ENCODE measurements at regions not wholly inside any gene's neighbourhood (a gene's known extent, or its start where the extent isn't known, plus 50 kb on each side); places are given as distances from the start of the nearest gene placed in this dataset.
"Not testable (repeated sequence)": the region's sequence is repeated elsewhere in the genome, so short reads cannot be mapped to it uniquely, and the experiment has no call there.

DNA sequence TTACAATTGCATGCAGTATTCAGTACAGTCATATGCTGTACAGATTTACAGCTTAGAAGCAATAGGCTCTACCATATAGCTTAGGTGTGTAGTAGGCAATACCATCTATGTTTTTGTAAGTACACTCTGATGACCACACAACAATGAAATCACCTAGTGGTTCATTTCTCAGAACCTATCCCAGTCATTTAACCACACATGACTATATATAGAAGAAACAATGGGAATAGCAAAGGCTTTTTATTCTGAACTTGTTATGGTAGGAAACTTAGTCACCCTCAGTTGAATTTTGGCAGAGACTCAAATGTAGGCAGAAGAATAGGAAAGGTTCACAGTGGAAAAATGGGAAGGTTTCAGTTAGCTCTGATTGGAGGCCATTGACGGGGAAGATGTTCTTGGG lies 1075.1 kb upstream of the MIR17HG start:
- no peak overlapping the region for H3K4ac ChIP-seq (ENCODE audit: low read depth, low read length)
- H4K12ac ChIP-seq (ENCODE audit: low read depth, low read length), result no peak overlapping the region
- no peak overlapping the region for H3K4me2 ChIP-seq (ENCODE audit: low read length)
- no peak overlapping the region for H3K27ac ChIP-seq (ENCODE audit: low read depth, low read length)
- no peaks in the 10 kb centered on the region for H3K27me3 ChIP-seq (ENCODE audit: insufficient read depth, low read length)
- no peak overlapping the region for H3K18ac ChIP-seq (ENCODE audit: low read length)
- H3K14ac ChIP-seq (ENCODE audit: low read length), result no peak overlapping the region
- no peaks in the 10 kb centered on the region for H3K9me3 ChIP-seq (ENCODE audit: insufficient read depth, low read depth, low read length)
- no peak overlapping the region for H4K91ac ChIP-seq (ENCODE audit: low read depth, low read length)
- H3K9ac ChIP-seq (ENCODE audit: low read length), result no peak overlapping the region
- H3K36me3 ChIP-seq (ENCODE audit: control insufficient read depth in 1 of 2, insufficient read depth in 2 of 2, low read length in 2 of 2), result no peaks in the 10 kb centered on the region
- H2BK120ac ChIP-seq (ENCODE audit: insufficient read depth, low read length, poor library complexity), result no peak overlapping the region
- H3K4me3 ChIP-seq (ENCODE audit: low read depth, low read length), result no peak overlapping the region
- no peak overlapping the region for H2AFZ ChIP-seq (ENCODE audit: insufficient read depth, low read length, poor library complexity)
- no peak overlapping the region for H2BK5ac ChIP-seq (ENCODE audit: low read depth, low read length, poor library complexity)
- no peaks in the 10 kb centered on the region for H3K79me2 ChIP-seq (ENCODE audit: control insufficient read depth, insufficient read depth, low read length, poor library complexity)
- H2AK5ac ChIP-seq (ENCODE audit: low read length), result no peak overlapping the region
- no peaks in the 10 kb centered on the region for H3K4me1 ChIP-seq (ENCODE audit: control insufficient read depth in 1 of 2, insufficient read depth in 2 of 2, low read length in 2 of 2)
- no peak for DNase-seq
- no CpG with 5 or more reads among the region's 1 CpG for WGBS (ENCODE audit: extremely low coverage, insufficient coverage, insufficient read length)
- H2BK12ac ChIP-seq (ENCODE audit: low read length), result no peak overlapping the region
- H3K23ac ChIP-seq (ENCODE audit: low read length), result no peak overlapping the region
- no peaks in the 10 kb centered on the region for H3K79me1 ChIP-seq (ENCODE audit: low read length)
- H4K8ac ChIP-seq (ENCODE audit: low read depth, low read length), result no peak overlapping the region

DNA sequence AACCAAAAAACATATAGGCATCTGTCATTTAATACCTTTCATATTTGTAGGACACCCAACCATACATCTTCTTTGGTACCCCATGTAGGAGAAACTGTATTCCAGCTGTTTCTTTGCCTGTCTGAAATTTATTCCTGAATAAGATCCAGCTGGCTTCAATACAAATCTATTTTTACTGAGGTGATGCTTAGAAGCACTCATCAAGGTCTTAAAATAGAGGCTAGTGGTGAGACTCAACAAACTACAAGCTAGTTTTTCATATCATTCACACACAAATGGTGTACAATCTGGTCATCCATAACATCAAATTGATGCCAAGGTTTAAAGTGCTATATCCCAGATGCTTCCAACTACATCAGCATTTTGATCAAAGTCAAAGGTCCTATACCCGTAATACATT lies 1071.3 kb upstream of the MIR17HG start:
- H3K27me3 ChIP-seq (ENCODE audit: insufficient read depth, low read length), result no peaks in the 10 kb centered on the region
- no peak overlapping the region for H2BK12ac ChIP-seq (ENCODE audit: low read length)
- no peak overlapping the region for H3K14ac ChIP-seq (ENCODE audit: low read length)
- no peaks in the 10 kb centered on the region for H3K9me3 ChIP-seq (ENCODE audit: insufficient read depth, low read depth, low read length)
- H4K91ac ChIP-seq (ENCODE audit: low read depth, low read length), result no peak overlapping the region
- H3K4me1 ChIP-seq (ENCODE audit: control insufficient read depth in 1 of 2, insufficient read depth in 2 of 2, low read length in 2 of 2), result no peaks in the 10 kb centered on the region
- no peak overlapping the region for H3K4me2 ChIP-seq (ENCODE audit: low read length)
- no peak overlapping the region for H2AFZ ChIP-seq (ENCODE audit: insufficient read depth, low read length, poor library complexity)
- H3K9ac ChIP-seq (ENCODE audit: low read length), result no peak overlapping the region
- H4K12ac ChIP-seq (ENCODE audit: low read depth, low read length), result no peak overlapping the region
- H3K36me3 ChIP-seq (ENCODE audit: control insufficient read depth in 1 of 2, insufficient read depth in 2 of 2, low read length in 2 of 2), result no peaks in the 10 kb centered on the region
- no peak for DNase-seq
- H3K79me1 ChIP-seq (ENCODE audit: low read length), result no peaks in the 10 kb centered on the region
- H2AK5ac ChIP-seq (ENCODE audit: low read length), result no peak overlapping the region
- no peak overlapping the region for H3K18ac ChIP-seq (ENCODE audit: low read length)
- no peak overlapping the region for H3K23ac ChIP-seq (ENCODE audit: low read length)
- H4K8ac ChIP-seq (ENCODE audit: low read depth, low read length), result no peak overlapping the region
- H3K27ac ChIP-seq (ENCODE audit: low read depth, low read length), result no peak overlapping the region
- H2BK120ac ChIP-seq (ENCODE audit: insufficient read depth, low read length, poor library complexity), result no peak overlapping the region
- no peak overlapping the region for H2BK5ac ChIP-seq (ENCODE audit: low read depth, low read length, poor library complexity)
- no peak overlapping the region for H3K4me3 ChIP-seq (ENCODE audit: low read depth, low read length)
- H3K79me2 ChIP-seq (ENCODE audit: control insufficient read depth, insufficient read depth, low read length, poor library complexity), result no peaks in the 10 kb centered on the region
- WGBS (ENCODE audit: extremely low coverage, insufficient coverage, insufficient read length), result no CpG with 5 or more reads among the region's 1 CpG
- no peak overlapping the region for H3K4ac ChIP-seq (ENCODE audit: low read depth, low read length)

- H2AK5ac ChIP-seq (ENCODE audit: low read length); H3K4me3 ChIP-seq (ENCODE audit: low read depth, low read length); H3K4me1 ChIP-seq (ENCODE audit: control insufficient read depth in 1 of 2, insufficient read depth in 2 of 2, low read length in 2 of 2); H4K12ac ChIP-seq (ENCODE audit: low read depth, low read length); H3K27me3 ChIP-seq (ENCODE audit: insufficient read depth, low read length); H3K36me3 ChIP-seq (ENCODE audit: control insufficient read depth in 1 of 2, insufficient read depth in 2 of 2, low read length in 2 of 2); H2BK5ac ChIP-seq (ENCODE audit: low read depth, low read length, poor library complexity); H3K23ac ChIP-seq (ENCODE audit: low read length); H3K4me2 ChIP-seq (ENCODE audit: low read length); H3K79me2 ChIP-seq (ENCODE audit: control insufficient read depth, insufficient read depth, low read length, poor library complexity); H4K8ac ChIP-seq (ENCODE audit: low read depth, low read length); H3K18ac ChIP-seq (ENCODE audit: low read length); H4K91ac ChIP-seq (ENCODE audit: low read depth, low read length); H3K14ac ChIP-seq (ENCODE audit: low read length); H2AFZ ChIP-seq (ENCODE audit: insufficient read depth, low read length, poor library complexity); H3K9me3 ChIP-seq (ENCODE audit: insufficient read depth, low read depth, low read length); H2BK120ac ChIP-seq (ENCODE audit: insufficient read depth, low read length, poor library complexity); DNase-seq; H3K9ac ChIP-seq (ENCODE audit: low read length); H2BK12ac ChIP-seq (ENCODE audit: low read length); H3K79me1 ChIP-seq (ENCODE audit: low read length); H3K4ac ChIP-seq (ENCODE audit: low read depth, low read length); H3K27ac ChIP-seq (ENCODE audit: low read depth, low read length): not testable (repeated sequence)
- WGBS (ENCODE audit: extremely low coverage, insufficient coverage, insufficient read length), result no CpG with 5 or more reads among the region's 3 CpGs
Measured at GRCh38 chr13:90278231-90278630, 1069.3 kb upstream of the MIR17HG start.

DNA sequence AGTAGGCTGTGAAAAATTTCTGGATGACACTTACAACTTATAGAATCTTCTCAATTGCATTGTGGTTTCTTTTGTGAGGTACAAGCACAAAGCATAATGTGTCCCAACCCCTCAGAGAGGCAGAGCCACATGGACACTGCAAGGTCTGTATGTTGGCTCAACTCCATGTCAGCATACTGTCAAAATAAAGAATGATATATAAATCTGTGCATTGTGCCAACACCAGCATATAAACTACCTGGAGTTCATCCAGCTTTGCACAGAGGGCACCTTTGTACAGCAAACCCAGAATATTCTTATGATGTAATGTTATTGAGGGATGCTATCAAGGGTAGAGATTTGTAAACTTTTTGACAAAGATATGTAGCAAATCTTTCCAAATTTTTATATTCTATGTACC lies 1065.8 kb upstream of the MIR17HG start:
- Histone ChIP-seq H4K12ac (ENCODE audit: low read depth, low read length) (no peak overlapping the region), H3K27me3 (ENCODE audit: insufficient read depth, low read length) (no peaks in the 10 kb centered on the region)

GRCh38 chr13:90287521-90287920 lies 1060.0 kb upstream of the MIR17HG start:
- H3K9ac ChIP-seq (ENCODE audit: low read length), result no peak overlapping the region
- no peak overlapping the region for H3K4me3 ChIP-seq (ENCODE audit: low read depth, low read length)
- no peak overlapping the region for H2BK5ac ChIP-seq (ENCODE audit: low read depth, low read length, poor library complexity)
- no peaks in the 10 kb centered on the region for H3K79me1 ChIP-seq (ENCODE audit: low read length)
- H3K4me1 ChIP-seq (ENCODE audit: control insufficient read depth in 1 of 2, insufficient read depth in 2 of 2, low read length in 2 of 2), result no peaks in the 10 kb centered on the region
- no peak overlapping the region for H3K4ac ChIP-seq (ENCODE audit: low read depth, low read length)
- H4K8ac ChIP-seq (ENCODE audit: low read depth, low read length), result no peak overlapping the region
- no peak overlapping the region for H4K12ac ChIP-seq (ENCODE audit: low read depth, low read length)
- no peak overlapping the region for H2BK12ac ChIP-seq (ENCODE audit: low read length)
- no peaks in the 10 kb centered on the region for H3K36me3 ChIP-seq (ENCODE audit: control insufficient read depth in 1 of 2, insufficient read depth in 2 of 2, low read length in 2 of 2)
- no peak overlapping the region for H3K14ac ChIP-seq (ENCODE audit: low read length)
- WGBS (ENCODE audit: extremely low coverage, insufficient coverage, insufficient read length), result no CpG with 5 or more reads among the region's 8 CpGs
- H2AFZ ChIP-seq (ENCODE audit: insufficient read depth, low read length, poor library complexity), result no peak overlapping the region
- no peaks in the 10 kb centered on the region for H3K27me3 ChIP-seq (ENCODE audit: insufficient read depth, low read length)
- H3K79me2 ChIP-seq (ENCODE audit: control insufficient read depth, insufficient read depth, low read length, poor library complexity), result no peaks in the 10 kb centered on the region
- no peak for DNase-seq
- H3K27ac ChIP-seq (ENCODE audit: low read depth, low read length), result no peak overlapping the region
- H2BK120ac ChIP-seq (ENCODE audit: insufficient read depth, low read length, poor library complexity), result no peak overlapping the region
- no peaks in the 10 kb centered on the region for H3K9me3 ChIP-seq (ENCODE audit: insufficient read depth, low read depth, low read length)
- H3K23ac ChIP-seq (ENCODE audit: low read length), result no peak overlapping the region
- no peak overlapping the region for H2AK5ac ChIP-seq (ENCODE audit: low read length)
- H3K18ac ChIP-seq (ENCODE audit: low read length), result no peak overlapping the region
- no peak overlapping the region for H4K91ac ChIP-seq (ENCODE audit: low read depth, low read length)
- no peak overlapping the region for H3K4me2 ChIP-seq (ENCODE audit: low read length)

More for the DNA sequence above, 1065.8 kb upstream of the MIR17HG start:
- no peak overlapping the region for H2AFZ ChIP-seq (ENCODE audit: insufficient read depth, low read length, poor library complexity)
- H2AK5ac ChIP-seq (ENCODE audit: low read length), result no peak overlapping the region
- H3K4me3 ChIP-seq (ENCODE audit: low read depth, low read length), result no peak overlapping the region
- no peak overlapping the region for H3K18ac ChIP-seq (ENCODE audit: low read length)
- no peak overlapping the region for H3K14ac ChIP-seq (ENCODE audit: low read length)
- no peaks in the 10 kb centered on the region for H3K4me1 ChIP-seq (ENCODE audit: control insufficient read depth in 1 of 2, insufficient read depth in 2 of 2, low read length in 2 of 2)
- no peak overlapping the region for H3K23ac ChIP-seq (ENCODE audit: low read length)
- no peaks in the 10 kb centered on the region for H3K79me1 ChIP-seq (ENCODE audit: low read length)
- no peaks in the 10 kb centered on the region for H3K79me2 ChIP-seq (ENCODE audit: control insufficient read depth, insufficient read depth, low read length, poor library complexity)
- no peak overlapping the region for H2BK12ac ChIP-seq (ENCODE audit: low read length)
- no peak overlapping the region for H2BK5ac ChIP-seq (ENCODE audit: low read depth, low read length, poor library complexity)
- no peak overlapping the region for H4K91ac ChIP-seq (ENCODE audit: low read depth, low read length)
- H3K4me2 ChIP-seq (ENCODE audit: low read length), result no peak overlapping the region
- no peak for DNase-seq
- no peak overlapping the region for H2BK120ac ChIP-seq (ENCODE audit: insufficient read depth, low read length, poor library complexity)
- no peaks in the 10 kb centered on the region for H3K9me3 ChIP-seq (ENCODE audit: insufficient read depth, low read depth, low read length)
- H3K27ac ChIP-seq (ENCODE audit: low read depth, low read length), result no peak overlapping the region
- no peak overlapping the region for H3K4ac ChIP-seq (ENCODE audit: low read depth, low read length)
- H3K9ac ChIP-seq (ENCODE audit: low read length), result no peak overlapping the region
- H3K36me3 ChIP-seq (ENCODE audit: control insufficient read depth in 1 of 2, insufficient read depth in 2 of 2, low read length in 2 of 2), result no peaks in the 10 kb centered on the region
- no peak overlapping the region for H4K8ac ChIP-seq (ENCODE audit: low read depth, low read length)

Measured in trophoblast cell (in vitro differentiated cells and primary cell).